NCI-H69 (cell line): ENCODE measurements at regions not wholly inside any gene's neighbourhood (a gene's known extent, or its start where the extent isn't known, plus 50 kb on each side); places are given as distances from the start of the nearest gene placed in this dataset.
A peak's percentile ranks its signal among the peaks of the same experiment; 100 is the strongest.
"Not testable (repeated sequence)": the region's sequence is repeated elsewhere in the genome, so short reads cannot be mapped to it uniquely, and the experiment has no call there.

Source experiments
- DNase-seq: peaks from one replicate; lab custom pipeline; 2025; lab: John Stamatoyannopoulos, UW

DNA sequence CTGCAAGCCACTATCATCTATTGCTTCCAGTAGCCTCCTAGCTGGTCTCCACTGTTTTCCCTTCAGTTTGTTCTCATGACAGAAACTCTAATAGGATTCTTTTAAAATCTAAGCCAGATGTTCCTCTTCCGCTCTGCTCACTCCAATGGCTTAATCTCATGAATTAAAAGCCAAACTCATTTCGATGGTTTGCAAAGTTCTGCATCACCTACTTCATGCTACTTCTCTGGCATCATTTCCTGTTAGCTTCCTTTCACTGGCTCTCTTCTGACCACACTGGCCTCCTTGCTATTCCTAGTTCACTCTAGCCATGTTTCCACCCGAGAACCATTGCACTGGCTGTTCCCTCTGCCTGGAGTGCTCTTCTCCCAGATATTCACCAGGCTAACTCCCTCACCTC lies 102.0 kb upstream of the LSM6 start:
- DNase-seq, result no peak

DNA sequence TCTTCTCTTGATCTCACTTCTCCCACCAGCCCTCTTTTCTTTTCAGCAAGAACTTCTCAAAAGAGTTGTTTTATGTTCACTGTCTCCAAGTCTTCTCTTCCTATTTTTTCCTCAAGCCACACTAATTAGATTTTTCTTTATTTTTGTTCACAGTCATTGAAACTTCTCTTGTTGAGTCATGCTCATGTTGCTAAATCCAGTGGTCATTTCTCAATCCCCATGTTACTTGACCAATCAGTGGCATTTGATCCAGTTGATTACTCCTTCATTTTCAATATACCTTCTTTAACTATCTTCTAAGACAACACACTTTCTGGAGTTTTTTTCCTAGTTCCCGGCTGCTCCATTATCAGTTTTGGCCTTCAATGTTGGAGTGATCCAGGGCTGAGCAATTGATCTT lies 103.1 kb upstream of the LSM6 start:
- DNase-seq, result no peak

- DNase-seq, result no peak
Measured at GRCh38 chr4:146071390-146071789, 104.1 kb upstream of the LSM6 start.

GRCh38 chr4:146063143-146063542 lies 112.4 kb upstream of the LSM6 start:
- no peak for DNase-seq

GRCh38 chr4:146062340-146062739 lies 113.2 kb upstream of the LSM6 start:
- no peak for DNase-seq

- DNase-seq, result no peak
Measured at GRCh38 chr4:146061610-146062334, 113.7 kb upstream of the LSM6 start.

DNA sequence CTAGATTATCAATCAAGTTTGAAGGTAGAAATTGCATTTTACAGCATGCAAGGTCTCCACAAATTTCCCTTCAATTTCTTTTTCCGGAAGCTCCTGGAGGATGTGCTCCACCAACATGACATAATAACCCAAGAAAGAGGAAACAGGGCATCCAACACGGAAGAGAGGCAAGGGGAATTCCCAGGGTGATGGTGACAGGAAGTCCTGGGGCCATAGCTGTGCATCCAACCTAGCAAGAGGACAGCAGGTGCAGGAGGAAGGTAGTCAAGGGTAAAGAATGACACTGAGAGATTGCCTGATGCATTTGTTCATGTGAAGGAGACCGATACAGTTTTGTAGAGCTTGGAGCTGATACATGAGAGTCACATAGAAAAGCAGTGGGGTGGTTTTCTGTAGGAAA lies 115.7 kb upstream of the LSM6 start:
- peak; percentile 29 for DNase-seq

DNA sequence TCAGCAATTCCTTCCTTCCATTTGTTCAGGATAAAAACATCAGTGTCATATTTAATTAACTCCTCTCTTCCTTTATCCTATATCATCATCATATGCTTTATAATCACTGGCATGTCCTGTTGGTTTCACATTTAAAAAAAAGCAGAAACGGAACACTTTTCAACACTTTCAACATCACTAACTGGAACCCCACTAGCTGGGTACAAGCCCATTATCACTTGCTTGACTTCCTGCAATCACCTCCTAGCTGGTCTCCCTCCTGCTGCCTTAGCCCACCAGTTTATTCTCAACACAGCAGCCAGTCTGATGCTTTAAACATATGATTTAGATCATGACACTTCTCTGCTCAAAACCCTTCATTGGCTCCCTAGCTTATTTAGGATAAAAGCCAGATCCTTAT lies 116.4 kb upstream of the LSM6 start:
- DNase-seq, result no peak

GRCh38 chr4:146058531-146058930 lies 117.0 kb upstream of the LSM6 start:
- DNase-seq, result no peak

GRCh38 chr4:146054676-146055075 lies 116.1 kb upstream of the ZNF827 start:
- peak; percentile 33 for DNase-seq

GRCh38 chr4:146053891-146054290 lies 115.3 kb upstream of the ZNF827 start:
- DNase-seq, result no peak

GRCh38 chr4:146051728-146052391 lies 113.2 kb upstream of the ZNF827 start:
- no peak for DNase-seq

- peak; percentile 4 for DNase-seq
Measured at GRCh38 chr4:146051223-146051622, 112.6 kb upstream of the ZNF827 start.

DNA sequence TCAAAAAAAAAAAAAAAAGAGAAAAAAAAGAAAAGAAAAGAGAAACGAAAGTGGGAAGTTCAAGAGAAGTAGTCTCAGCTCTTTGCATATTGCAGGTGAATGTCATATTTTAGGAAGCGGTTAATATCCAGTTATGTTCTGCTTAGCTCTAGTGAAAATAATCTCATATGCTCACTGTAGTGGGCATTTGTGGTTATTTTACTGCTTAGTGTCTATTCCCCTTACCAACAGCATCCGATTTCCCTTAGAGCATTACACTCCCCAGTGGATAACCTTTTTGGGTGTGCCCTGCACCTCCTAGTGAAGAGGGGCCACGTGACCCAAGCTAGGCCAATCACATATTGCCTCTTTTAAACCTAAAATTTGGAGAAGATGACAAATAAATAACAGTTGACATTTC lies 111.2 kb upstream of the ZNF827 start:
- DNase-seq, result no peak

DNA sequence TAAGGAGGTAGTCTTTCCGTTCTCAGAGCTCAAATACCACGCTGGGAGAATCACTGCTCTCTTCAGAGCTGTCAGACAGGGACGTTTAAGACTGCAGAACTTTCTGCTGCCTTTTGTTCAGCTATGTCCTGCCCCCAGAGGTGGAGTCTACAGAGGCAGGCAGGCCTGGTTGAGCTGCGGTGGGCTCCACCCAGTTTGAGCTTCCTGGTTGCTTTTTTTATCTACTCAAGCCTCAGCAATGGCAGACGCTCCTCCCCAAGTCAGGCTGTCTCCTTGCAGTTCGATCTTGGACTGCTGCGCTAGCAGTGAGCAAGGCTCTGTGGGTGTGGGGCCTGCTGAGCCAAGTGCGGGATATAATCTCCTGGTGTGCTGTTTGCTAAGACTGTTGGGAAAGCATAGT lies 109.1 kb upstream of the ZNF827 start:
- DNase-seq, result not testable (repeated sequence)

DNA sequence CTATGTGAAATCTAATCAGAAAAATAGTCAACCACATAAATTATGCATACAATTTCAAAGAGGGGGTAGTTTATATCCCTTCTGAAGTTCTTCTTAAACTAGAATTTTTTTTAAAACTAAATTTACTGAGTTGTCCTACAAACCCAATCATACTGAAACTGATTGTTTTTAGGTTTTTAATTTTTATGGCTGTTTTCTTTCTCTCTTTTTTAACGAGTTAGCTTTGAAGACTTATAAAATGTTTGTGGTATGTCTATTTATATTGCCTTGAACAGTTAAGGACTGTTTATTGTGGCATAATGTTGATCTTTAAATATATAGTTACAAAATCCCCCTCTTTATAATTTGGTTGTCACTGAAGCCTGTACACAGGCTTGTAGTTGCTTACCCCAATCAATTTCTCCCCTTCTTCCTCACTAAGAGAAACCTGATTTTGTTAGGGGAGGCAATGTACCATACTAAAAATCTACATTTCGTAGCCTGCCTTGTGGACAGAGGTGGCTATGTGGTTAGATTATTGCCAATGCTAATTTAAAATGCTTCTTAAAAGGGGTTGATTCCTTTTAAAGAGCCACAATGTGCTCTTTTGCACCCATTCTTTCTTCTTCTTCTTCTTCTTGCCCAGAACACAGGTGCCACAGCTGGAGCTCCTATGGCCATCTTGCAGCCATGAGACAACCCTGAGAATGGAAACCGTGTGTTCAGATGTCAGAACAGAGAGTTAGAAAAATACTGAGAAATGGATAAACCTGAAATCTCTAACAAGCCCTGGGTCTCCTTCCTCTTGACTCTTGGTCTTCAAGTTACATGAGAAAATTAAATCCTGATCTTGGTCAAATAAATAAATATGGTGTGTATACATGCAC lies 102.7 kb upstream of the ZNF827 start:
- DNase-seq, result no peak

DNA sequence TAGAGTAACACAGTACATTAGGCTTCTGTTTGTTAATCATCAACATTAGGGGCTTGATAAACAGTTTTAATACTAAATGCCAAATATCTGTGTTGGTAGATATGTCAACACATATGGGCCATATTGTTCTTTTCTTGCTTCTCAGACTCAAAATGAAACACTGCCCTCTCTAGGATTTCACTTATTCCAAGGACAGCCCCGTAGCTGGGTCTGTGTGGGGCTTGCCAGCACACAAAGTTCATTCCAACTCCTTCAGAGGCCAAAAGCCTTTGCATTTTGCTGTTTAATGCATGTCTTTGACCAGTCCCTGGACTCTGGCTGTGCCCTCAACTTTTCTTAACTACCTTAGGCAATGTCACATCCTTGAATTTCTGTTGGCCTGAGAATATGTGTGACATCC lies 102.0 kb upstream of the ZNF827 start:
- DNase-seq, result peak; percentile 65

DNA sequence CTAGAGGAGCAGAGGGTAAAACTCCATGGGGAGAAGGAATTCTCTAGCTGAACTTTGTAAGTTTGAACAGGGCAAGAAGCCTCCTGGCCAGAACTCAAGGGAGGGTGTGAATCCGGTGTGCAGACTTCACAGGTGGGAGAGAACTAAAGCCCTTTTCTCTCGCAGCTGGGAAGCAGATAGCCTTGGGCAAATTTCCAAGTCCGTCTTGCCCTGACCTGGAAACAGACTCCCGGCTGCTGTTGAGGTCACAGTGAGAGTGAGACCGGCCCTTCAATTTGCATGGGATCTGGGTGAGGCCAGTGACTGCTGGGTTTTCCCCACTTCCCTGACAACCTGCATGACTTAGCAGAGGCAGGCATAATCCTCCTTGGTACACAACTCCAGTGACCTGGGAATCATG lies 94.5 kb upstream of the ZNF827 start:
- DNase-seq, result peak; percentile 58

GRCh38 chr4:146032234-146032860 lies 93.7 kb upstream of the ZNF827 start:
- peak; percentile 2 for DNase-seq

GRCh38 chr4:146029939-146030710 lies 91.5 kb upstream of the ZNF827 start:
- peak; percentile 62 for DNase-seq

- no peak for DNase-seq
Measured at GRCh38 chr4:146029147-146029546, 90.5 kb upstream of the ZNF827 start.

DNA sequence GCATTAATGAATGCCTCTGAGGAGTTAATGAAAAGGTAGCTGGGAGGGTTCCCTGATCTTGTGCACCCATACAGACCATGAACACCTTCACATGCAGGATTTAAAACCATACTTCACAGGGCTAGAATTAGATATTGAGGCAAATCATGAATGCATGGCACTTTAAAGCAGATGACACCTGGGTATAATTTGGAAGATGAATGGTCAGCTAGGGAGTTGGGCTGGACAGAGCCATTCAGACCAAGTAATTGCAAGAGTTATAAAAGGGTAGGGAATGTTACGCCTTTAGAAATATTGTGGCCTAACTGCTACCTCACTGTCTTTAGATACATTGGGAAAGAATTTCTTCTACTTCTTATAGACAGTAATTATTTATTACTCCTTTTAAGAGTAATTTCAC lies 89.1 kb upstream of the ZNF827 start:
- DNase-seq, result no peak
